GM12891 (cell line): ENCODE measurements at regions not wholly inside any gene's neighbourhood (a gene's known extent, or its start where the extent isn't known, plus 50 kb on each side); places are given as distances from the start of the nearest gene placed in this dataset.

Experiments used
- POLR2A ChIP-seq: IDR thresholded peaks from 2 replicates; pipeline ENCODE4 v1.6.1; 2011; ENCODE audit warnings: low read depth, low read length, control low read depth
- POLR2AphosphoS5 ChIP-seq: IDR thresholded peaks from 2 replicates; pipeline ENCODE4 v1.6.1; 2011; ENCODE audit warnings: low read depth, low read length, control low read depth
- POU2F2 ChIP-seq: IDR thresholded peaks from 2 replicates; pipeline ENCODE4 v1.6.1; 2011; ENCODE audit warnings: low read depth, mild to moderate bottlenecking, control low read depth, low read length, moderate library complexity

GRCh38 chr1:14511796-14512585 is 86.5 kb upstream of the KAZN start:
- TF ChIP-seq POLR2A = no peak
- no peak for TF ChIP-seq POU2F2
- no peak for TF ChIP-seq POLR2AphosphoS5
